Keratinocyte (primary cell): ENCODE measurements at regions not wholly inside any gene's neighbourhood (a gene's known extent, or its start where the extent isn't known, plus 50 kb on each side); places are given as distances from the start of the nearest gene placed in this dataset.

Experiments used
- DNase-seq: peaks from one replicate; pipeline ENCODE4 v3.0.0-alpha.2; 2011; ENCODE audit warnings: low read depth, missing footprints, low spot score
- FAIRE-seq: peaks from 2 replicates; lab custom pipeline; 2011; peaks lifted over from hg19 to GRCh38; lab: Jason Lieb, UNC
- H2AFZ ChIP-seq: 2 replicates; pipeline ENCODE4 v1.6.0; 2012; ENCODE audit warnings: low read length, control low read depth, inconsistent platforms; ENCODE audit not compliant: control insufficient read depth
- H3K27ac ChIP-seq: 2 replicates; pipeline ENCODE4 v1.5.1; 2011; ENCODE audit warnings: low read length; ENCODE audit not compliant: control insufficient read depth, insufficient read depth
- H3K27me3 ChIP-seq: 3 replicates; pipeline ENCODE4 v1.6.0; 2011; ENCODE audit warnings: low read length; ENCODE audit not compliant: control insufficient read depth, insufficient read depth; ENCODE audit errors: extremely low read depth
- H3K36me3 ChIP-seq, 2 experiments: 2 replicates in 1 of 2; 3 replicates in 1 of 2; pipeline ENCODE4 v1.5.1; 2011; ENCODE audit warnings: low read length in 2 of 2, mild to moderate bottlenecking in 1 of 2; ENCODE audit not compliant: control insufficient read depth in 2 of 2, insufficient read depth in 2 of 2; ENCODE audit errors: extremely low read depth in 1 of 2
- H3K4me1 ChIP-seq: 3 replicates; pipeline ENCODE4 v1.5.1; 2011; ENCODE audit warnings: low read length; ENCODE audit not compliant: control insufficient read depth, insufficient read depth; ENCODE audit errors: extremely low read depth
- H3K4me2 ChIP-seq: 3 replicates; pipeline ENCODE4 v1.6.0; 2011; ENCODE audit warnings: low read depth, low read length; ENCODE audit not compliant: control insufficient read depth, insufficient read depth; ENCODE audit errors: extremely low read depth
- H3K4me3 ChIP-seq, 3 experiments: fragments of 200-600 bp in 1 of 3; sonication (generic) in 1 of 3; 2 replicates in 2 of 3; 3 replicates in 1 of 3; pipeline ENCODE4 v1.5.1; 2011 to 2016; ENCODE audit warnings: low read length in 3 of 3, mild to moderate bottlenecking in 3 of 3, control low read depth in 2 of 3, inconsistent platforms in 1 of 3, low read depth in 1 of 3, mixed read lengths in 1 of 3, mixed run types in 1 of 3, moderate library complexity in 1 of 3; ENCODE audit not compliant: control insufficient read depth in 2 of 3, insufficient read depth in 2 of 3; ENCODE audit errors: extremely low read depth in 1 of 3
- H3K79me2 ChIP-seq: 2 replicates; pipeline ENCODE4 v1.6.0; 2012; ENCODE audit warnings: low read length; ENCODE audit not compliant: control insufficient read depth, insufficient read depth
- H3K9ac ChIP-seq: 3 replicates; pipeline ENCODE4 v1.6.0; 2011; ENCODE audit warnings: low read length; ENCODE audit not compliant: control insufficient read depth, insufficient read depth; ENCODE audit errors: extremely low read depth
- H3K9me1 ChIP-seq: 3 replicates; pipeline ENCODE4 v1.6.0; 2011; ENCODE audit warnings: low read length; ENCODE audit not compliant: control insufficient read depth, insufficient read depth; ENCODE audit errors: extremely low read depth
- H3K9me3 ChIP-seq: 2 replicates; pipeline ENCODE4 v1.5.1; 2012; ENCODE audit warnings: low read depth, low read length; ENCODE audit not compliant: control insufficient read depth
- H4K20me1 ChIP-seq: 3 replicates; pipeline ENCODE4 v1.6.0; 2011; ENCODE audit warnings: low read length; ENCODE audit not compliant: control insufficient read depth, insufficient read depth; ENCODE audit errors: extremely low read depth
- EZH2 ChIP-seq: IDR thresholded peaks from one replicate; pipeline ENCODE4 v1.6.1; 2012; ENCODE audit warnings: inconsistent platforms, mild to moderate bottlenecking, low read length, moderate library complexity
- dilution Hi-C: fragments of 300-500 bp; cut with MboI; formaldehyde crosslinking; loops from one replicate; pipeline ENCODE4 v1.7.0; 2020; ENCODE audit warnings: low sequenced_read_pairs; ENCODE audit not compliant: extremely low pct_ligation_motif_present
- TF ChIP-seq, protein P1 (sequence below), 3 experiments: IDR thresholded peaks in 1 of 3; conservative IDR thresholded peaks in 1 of 3; optimal IDR thresholded peaks in 1 of 3; 2 replicates in 2 of 3; 3 replicates in 1 of 3; pipeline versions ENCODE3 to v1.5.1; 2011; ENCODE audit warnings: low read length in 3 of 3, mild to moderate bottlenecking in 3 of 3, moderate library complexity in 2 of 3, control low read depth in 1 of 3, inconsistent platforms in 1 of 3; ENCODE audit not compliant: insufficient read depth in 2 of 3; ENCODE audit errors: extremely low read depth in 1 of 3

DNA sequence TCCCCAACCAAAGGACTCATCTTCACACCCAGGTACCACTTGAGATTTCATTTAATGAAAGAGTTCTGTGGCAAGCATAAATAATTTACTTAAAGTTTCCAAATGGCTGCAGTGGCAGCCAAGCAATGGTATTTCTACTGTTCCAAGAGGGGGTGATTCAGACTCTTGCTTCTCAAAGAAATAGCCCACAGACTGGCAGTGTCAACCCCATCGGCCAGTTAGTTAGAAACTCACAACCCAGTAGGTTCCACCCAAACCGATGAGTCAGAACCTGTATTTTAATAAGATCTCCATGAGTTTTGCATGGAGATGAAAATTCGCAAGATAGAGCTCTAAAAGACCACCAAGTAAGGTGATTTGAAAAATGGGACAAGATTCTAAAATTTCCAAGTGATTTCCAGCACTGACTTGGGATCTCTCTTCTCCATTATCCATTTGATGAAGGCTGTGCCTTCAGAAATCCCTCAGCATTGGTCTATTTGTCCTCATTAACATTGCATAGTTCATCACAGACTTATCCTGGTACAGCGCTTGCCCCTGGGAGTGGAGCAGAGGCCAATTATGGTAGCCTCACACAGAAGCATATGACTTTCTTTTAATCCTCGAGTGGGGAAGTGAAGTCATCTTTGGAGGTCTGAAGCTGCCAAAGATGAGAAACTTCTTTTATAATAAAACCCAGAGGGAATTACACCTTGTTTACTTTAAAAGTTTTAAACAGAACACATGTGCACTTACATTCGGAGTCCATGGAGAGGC, 361.4 kb upstream of the ID2 start:
- Histone ChIP-seq H3K9me3 (no peaks in the 10 kb centered on the region), H4K20me1 (no peaks in the 10 kb centered on the region), H3K4me2 (no peak overlapping the region), H2AFZ (no peak overlapping the region), H3K27me3 (peaks cover 3% of the 10 kb centered on the region), H3K27ac (no peak overlapping the region), H3K9me1 (no peaks in the 10 kb centered on the region), H3K9ac (no peak overlapping the region), H3K36me3 (no peaks in the 10 kb centered on the region), H3K4me3 (no peak overlapping the region), H3K4me1 (no peaks in the 10 kb centered on the region), H3K79me2 (no peaks in the 10 kb centered on the region)
- no peak for DNase-seq
- FAIRE-seq, result no peak
- dilution Hi-C loops, result no loop called here
- TF ChIP-seq, protein P1, sequence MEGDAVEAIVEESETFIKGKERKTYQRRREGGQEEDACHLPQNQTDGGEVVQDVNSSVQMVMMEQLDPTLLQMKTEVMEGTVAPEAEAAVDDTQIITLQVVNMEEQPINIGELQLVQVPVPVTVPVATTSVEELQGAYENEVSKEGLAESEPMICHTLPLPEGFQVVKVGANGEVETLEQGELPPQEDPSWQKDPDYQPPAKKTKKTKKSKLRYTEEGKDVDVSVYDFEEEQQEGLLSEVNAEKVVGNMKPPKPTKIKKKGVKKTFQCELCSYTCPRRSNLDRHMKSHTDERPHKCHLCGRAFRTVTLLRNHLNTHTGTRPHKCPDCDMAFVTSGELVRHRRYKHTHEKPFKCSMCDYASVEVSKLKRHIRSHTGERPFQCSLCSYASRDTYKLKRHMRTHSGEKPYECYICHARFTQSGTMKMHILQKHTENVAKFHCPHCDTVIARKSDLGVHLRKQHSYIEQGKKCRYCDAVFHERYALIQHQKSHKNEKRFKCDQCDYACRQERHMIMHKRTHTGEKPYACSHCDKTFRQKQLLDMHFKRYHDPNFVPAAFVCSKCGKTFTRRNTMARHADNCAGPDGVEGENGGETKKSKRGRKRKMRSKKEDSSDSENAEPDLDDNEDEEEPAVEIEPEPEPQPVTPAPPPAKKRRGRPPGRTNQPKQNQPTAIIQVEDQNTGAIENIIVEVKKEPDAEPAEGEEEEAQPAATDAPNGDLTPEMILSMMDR (optimal IDR thresholded peaks at IDR 0.05 in 1 of 3, IDR thresholded peaks at IDR 0.05 in 1 of 3, conservative IDR thresholded peaks at IDR 0.05 in 1 of 3; ENCODE audit: extremely low read depth in 1 of 3, insufficient read depth in 2 of 3, low read length in 3 of 3), result no peak
- TF ChIP-seq EZH2, result no peak

DNA sequence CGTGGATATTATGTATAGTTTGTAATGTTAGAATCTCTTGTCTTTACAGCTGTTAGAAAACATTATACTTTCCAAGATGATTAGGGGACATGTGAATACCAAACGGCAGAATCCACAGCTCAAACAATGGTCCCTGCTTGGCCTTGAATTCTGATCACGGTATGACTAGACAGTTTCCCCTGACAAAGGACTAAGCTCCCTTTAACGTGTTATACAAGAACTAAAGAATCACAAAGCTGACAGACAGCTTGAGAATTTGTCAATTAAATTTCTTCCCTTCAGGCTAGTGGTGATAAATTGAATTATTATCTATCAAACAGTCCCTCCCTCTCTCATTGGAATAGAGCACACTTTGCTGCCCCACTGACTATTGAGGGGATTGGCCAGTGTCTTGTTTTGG, 359.2 kb upstream of the ID2 start:
- DNase-seq, result no peak
- Histone ChIP-seq H4K20me1 (no peaks in the 10 kb centered on the region), H3K9me3 (no peaks in the 10 kb centered on the region), H3K27ac (no peak overlapping the region), H3K79me2 (no peaks in the 10 kb centered on the region), H3K36me3 (no peaks in the 10 kb centered on the region), H3K27me3 (no peaks in the 10 kb centered on the region), H3K4me2 (no peak overlapping the region), H3K4me1 (no peaks in the 10 kb centered on the region), H3K9me1 (no peaks in the 10 kb centered on the region), H3K4me3 (no peak overlapping the region), H3K9ac (no peak overlapping the region), H2AFZ (no peak overlapping the region)
- FAIRE-seq, result no peak
- dilution Hi-C loops, result no loop called here
- TF ChIP-seq EZH2, result no peak
- TF ChIP-seq, protein P1 (optimal IDR thresholded peaks at IDR 0.05 in 1 of 3, IDR thresholded peaks at IDR 0.05 in 1 of 3, conservative IDR thresholded peaks at IDR 0.05 in 1 of 3; ENCODE audit: extremely low read depth in 1 of 3, insufficient read depth in 2 of 3, low read length in 3 of 3), result no peak
